GM12878 (cell line): ENCODE measurements at regions not wholly inside any gene's neighbourhood (a gene's known extent, or its start where the extent isn't known, plus 50 kb on each side); places are given as distances from the start of the nearest gene placed in this dataset.

ENCODE experiments used
- BRCA1 ChIP-seq: IDR thresholded peaks from 2 replicates; pipeline ENCODE4 v1.6.1; 2011; ENCODE audit warnings: low read depth, low read length, improper control_type of control experiment
- CHD2 ChIP-seq: IDR thresholded peaks from 2 replicates; pipeline ENCODE4 v1.6.1; 2011; ENCODE audit warnings: low read depth, low read length, improper control_type of control experiment, borderline replicate concordance
- CREB1 ChIP-seq: IDR thresholded peaks from 2 replicates; pipeline ENCODE4 v1.6.1; 2012; ENCODE audit warnings: low read depth, mild to moderate bottlenecking, inconsistent platforms
- CTCF ChIP-seq, 3 experiments: IDR thresholded peaks in 2 of 3; conservative IDR thresholded peaks in 1 of 3; 2 replicates each; pipeline ENCODE4 v1.5.1; 2011; ENCODE audit warnings: low read depth in 3 of 3, low read length in 3 of 3, mild to moderate bottlenecking in 3 of 3, control low read depth in 2 of 3, moderate library complexity in 2 of 3, inconsistent platforms in 1 of 3, mixed read lengths in 1 of 3; ENCODE audit not compliant: control insufficient read depth in 2 of 3, insufficient read depth in 1 of 3; ENCODE audit errors: extremely low read depth in 1 of 3
- FOS ChIP-seq: IDR thresholded peaks from 3 replicates; pipeline ENCODE4 v1.6.1; 2011; ENCODE audit warnings: borderline replicate concordance; ENCODE audit not compliant: insufficient read length; ENCODE audit errors: extremely low read depth
- FOXK2 ChIP-seq: fragments of 450-650 bp; IDR thresholded peaks from 2 replicates; pipeline ENCODE4 v1.6.1; 2017; ENCODE audit warnings: mild to moderate bottlenecking, moderate library complexity
- POLR2A ChIP-seq: IDR thresholded peaks from 2 replicates; pipeline ENCODE4 v1.6.1; 2011; ENCODE audit warnings: low read depth, mild to moderate bottlenecking, low read length
- POLR2AphosphoS5 ChIP-seq: IDR thresholded peaks from 2 replicates; pipeline ENCODE4 v1.6.1; 2011; ENCODE audit warnings: mild to moderate bottlenecking, low read length, inconsistent platforms
- REST ChIP-seq: IDR thresholded peaks from 2 replicates; pipeline ENCODE4 v1.6.1; 2012; ENCODE audit warnings: mild to moderate bottlenecking, low read depth, low read length
- ZNF217 ChIP-seq: fragments of 450-650 bp; IDR thresholded peaks from 2 replicates; pipeline ENCODE4 v1.6.1; 2017; ENCODE audit warnings: antibody characterized with exemption, mild to moderate bottlenecking

GRCh38 chr6:79135973-79136470 lies 58.0 kb upstream of the PHIP start:
- TF ChIP-seq FOS (no peak), CTCF (IDR thresholded peaks at IDR 0.05 in 2 of 3, conservative IDR thresholded peaks at IDR 0.05 in 1 of 3; ENCODE audit: control insufficient read depth in 2 of 3, extremely low read depth in 1 of 3, insufficient read depth in 1 of 3, low read depth in 3 of 3, low read length in 3 of 3) (no peak), POLR2AphosphoS5 (no peak), REST (no peak), FOXK2 (no peak), BRCA1 (no peak), POLR2A (no peak), CHD2 (no peak), CREB1 (no peak), ZNF217 (no peak)
